ENCODE measurements at regions not wholly inside any gene's neighbourhood (a gene's known extent, or its start where the extent isn't known, plus 50 kb on each side); places are given as distances from the start of the nearest gene placed in this dataset.

- Histone ChIP-seq H3K9me3 (ENCODE audit: low read length) (peaks cover 10% of the 10 kb centered on the region), H3K4me3 (replicated peaks in 1 of 3; ENCODE audit: insufficient read depth in 1 of 3, low read depth in 2 of 3, low read length in 3 of 3) (no peak overlapping the region), H3K36me3 (replicated peaks in 1 of 2; ENCODE audit: control insufficient read depth in 1 of 2, insufficient read depth in 2 of 2, low read length in 2 of 2) (no peaks in the 10 kb centered on the region), H4K20me1 (ENCODE audit: insufficient read depth, low read length) (no peaks in the 10 kb centered on the region), H3K4me2 (ENCODE audit: low read depth, low read length) (no peak overlapping the region), H3K27me3 (ENCODE audit: control insufficient read depth in 1 of 2, insufficient read depth in 2 of 2, low read length in 2 of 2) (peaks cover 0 to 2% of the 10 kb centered on the region in 2 experiments; a peak in 1 of 5 replicates), H3K9ac (ENCODE audit: insufficient read depth, low read depth, low read length) (no peak overlapping the region), H3K27ac (ENCODE audit: extremely low read length, insufficient read depth, low read length) (no peak overlapping the region), H3K4me1 (ENCODE audit: insufficient read depth, low read length) (no peaks in the 10 kb centered on the region), H2AFZ (ENCODE audit: low read length) (no peak overlapping the region), H3K79me2 (ENCODE audit: insufficient read depth, low read length) (no peaks in the 10 kb centered on the region)
- ChIA-PET CTCF (ENCODE audit: low intra/inter-chr PET ratio, low total read pairs) (no interaction called here), POLR2A (no interaction called here)
- DNase-seq (ENCODE audit: low spot score) (no peak), ATAC-seq (no peak), FAIRE-seq (no peak)
- in situ Hi-C loops (cut with HindIII; ENCODE audit: extremely low pct_ligation_motif_present, low pct_unique_long_range_greater_than_20kb) (no loop called here), intact Hi-C loops (cut with micrococcal nuclease; ENCODE audit: unreplicated experiment) (no loop called here)
- no TSS peak for BruUV-seq (replicated peaks)
- TF ChIP-seq TRAFD1 (CRISPR knock-in tag; IDR thresholded peaks at IDR 0.05; ENCODE audit: borderline replicate concordance) (no peak), ZNF556 (CRISPR knock-in tag; IDR thresholded peaks at IDR 0.05; ENCODE audit: borderline replicate concordance) (no peak), SIX4 (CRISPR knock-in tag; IDR thresholded peaks at IDR 0.05) (no peak), ZMAT3 (CRISPR knock-in tag; conservative IDR thresholded peaks at IDR 0.05) (no peak), FIP1L1 (IDR thresholded peaks at IDR 0.05; ENCODE audit: borderline replicate concordance, insufficient read depth, low read depth, low read length) (no peak), KLF13 (CRISPR knock-in tag; IDR thresholded peaks at IDR 0.05) (no peak), MIER2 (CRISPR knock-in tag; IDR thresholded peaks at IDR 0.05) (no peak), ZNF3 (CRISPR knock-in tag; IDR thresholded peaks at IDR 0.05) (no peak), AGO2 (optimal IDR thresholded peaks at IDR 0.05; ENCODE audit: low read depth, low read length) (no peak), HES4 (CRISPR knock-in tag; IDR thresholded peaks at IDR 0.05; ENCODE audit: borderline replicate concordance) (no peak), ZNF543 (CRISPR knock-in tag; IDR thresholded peaks at IDR 0.05) (no peak), ZBTB42 (CRISPR knock-in tag; IDR thresholded peaks at IDR 0.05) (no peak), ZNF282 (IDR thresholded peaks at IDR 0.05; ENCODE audit: partially characterized antibody) (no peak), LCORL (IDR thresholded peaks at IDR 0.05) (no peak), LCORL (CRISPR knock-in tag; IDR thresholded peaks at IDR 0.05) (no peak), SATB2 (CRISPR knock-in tag; IDR thresholded peaks at IDR 0.05) (no peak), ZNF430 (CRISPR knock-in tag; IDR thresholded peaks at IDR 0.05) (no peak), ZNF331 (CRISPR knock-in tag; IDR thresholded peaks at IDR 0.05) (no peak)
- TF ChIP-seq, protein P1, sequence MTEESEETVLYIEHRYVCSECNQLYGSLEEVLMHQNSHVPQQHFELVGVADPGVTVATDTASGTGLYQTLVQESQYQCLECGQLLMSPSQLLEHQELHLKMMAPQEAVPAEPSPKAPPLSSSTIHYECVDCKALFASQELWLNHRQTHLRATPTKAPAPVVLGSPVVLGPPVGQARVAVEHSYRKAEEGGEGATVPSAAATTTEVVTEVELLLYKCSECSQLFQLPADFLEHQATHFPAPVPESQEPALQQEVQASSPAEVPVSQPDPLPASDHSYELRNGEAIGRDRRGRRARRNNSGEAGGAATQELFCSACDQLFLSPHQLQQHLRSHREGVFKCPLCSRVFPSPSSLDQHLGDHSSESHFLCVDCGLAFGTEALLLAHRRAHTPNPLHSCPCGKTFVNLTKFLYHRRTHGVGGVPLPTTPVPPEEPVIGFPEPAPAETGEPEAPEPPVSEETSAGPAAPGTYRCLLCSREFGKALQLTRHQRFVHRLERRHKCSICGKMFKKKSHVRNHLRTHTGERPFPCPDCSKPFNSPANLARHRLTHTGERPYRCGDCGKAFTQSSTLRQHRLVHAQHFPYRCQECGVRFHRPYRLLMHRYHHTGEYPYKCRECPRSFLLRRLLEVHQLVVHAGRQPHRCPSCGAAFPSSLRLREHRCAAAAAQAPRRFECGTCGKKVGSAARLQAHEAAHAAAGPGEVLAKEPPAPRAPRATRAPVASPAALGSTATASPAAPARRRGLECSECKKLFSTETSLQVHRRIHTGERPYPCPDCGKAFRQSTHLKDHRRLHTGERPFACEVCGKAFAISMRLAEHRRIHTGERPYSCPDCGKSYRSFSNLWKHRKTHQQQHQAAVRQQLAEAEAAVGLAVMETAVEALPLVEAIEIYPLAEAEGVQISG (CRISPR knock-in tag; IDR thresholded peaks at IDR 0.05) = no peak
- TF ChIP-seq, protein P2, sequence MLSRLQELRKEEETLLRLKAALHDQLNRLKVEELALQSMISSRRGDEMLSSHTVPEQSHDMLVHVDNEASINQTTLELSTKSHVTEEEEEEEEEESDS (CRISPR knock-in tag; IDR thresholded peaks at IDR 0.05; ENCODE audit: borderline replicate concordance) = no peak
- TF ChIP-seq, protein P3, sequence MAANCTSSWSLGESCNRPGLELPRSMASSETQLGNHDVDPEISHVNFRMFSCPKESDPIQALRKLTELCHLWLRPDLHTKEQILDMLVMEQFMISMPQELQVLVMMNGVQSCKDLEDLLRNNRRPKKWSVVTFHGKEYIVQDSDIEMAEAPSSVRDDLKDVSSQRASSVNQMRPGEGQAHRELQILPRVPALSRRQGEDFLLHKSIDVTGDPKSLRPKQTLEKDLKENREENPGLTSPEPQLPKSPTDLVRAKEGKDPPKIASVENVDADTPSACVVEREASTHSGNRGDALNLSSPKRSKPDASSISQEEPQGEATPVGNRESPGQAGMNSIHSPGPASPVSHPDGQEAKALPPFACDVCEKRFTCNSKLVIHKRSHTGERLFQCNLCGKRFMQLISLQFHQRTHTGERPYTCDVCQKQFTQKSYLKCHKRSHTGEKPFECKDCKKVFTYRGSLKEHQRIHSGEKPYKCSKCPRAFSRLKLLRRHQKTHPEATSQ (CRISPR knock-in tag; IDR thresholded peaks at IDR 0.05; ENCODE audit: borderline replicate concordance) = no peak
- 4% methylated on average over 3 of the region's 3 CpGs for WGBS (ENCODE audit: low lambda C conversion rate)
Observed at GRCh38 chr2:65812887-65813286, 380.5 kb upstream of the SPRED2 start.
